Stimulated activated CD4-positive, alpha-beta T cell treated with anti-CD3 and anti-CD28 coated beads, Interleukin-2, amount 100 ng/mL, for 24 hours (primary cell): ENCODE measurements at regions not wholly inside any gene's neighbourhood (a gene's known extent, or its start where the extent isn't known, plus 50 kb on each side); places are given as distances from the start of the nearest gene placed in this dataset.
A peak's percentile ranks its signal among the peaks of the same experiment; 100 is the strongest.

ENCODE experiments used
- DNase-seq, 2 donors: peaks; one replicate each; pipeline ENCODE4 v3.0.0-alpha.2; 2020

- DNase-seq: no peak
Observed at GRCh38 chr3:30341079-30341478, 265.3 kb upstream of the TGFBR2 start.

- DNase-seq: no peak
Observed at GRCh38 chr3:30341851-30342250, 264.6 kb upstream of the TGFBR2 start.

GRCh38 chr3:30342318-30343060 is 263.9 kb upstream of the TGFBR2 start:
- no peak for DNase-seq

- DNase-seq: no peak
Observed at GRCh38 chr3:30343067-30343831, 263.2 kb upstream of the TGFBR2 start.

GRCh38 chr3:30343861-30344260 is 262.5 kb upstream of the TGFBR2 start:
- no peak for DNase-seq

GRCh38 chr3:30344288-30344687 is 262.1 kb upstream of the TGFBR2 start:
- DNase-seq: no peak

- no peak for DNase-seq
Observed at GRCh38 chr3:30346933-30347320, 259.5 kb upstream of the TGFBR2 start.

- DNase-seq: peak; percentile 31 to 51
Observed at GRCh38 chr3:30347679-30348216, 258.7 kb upstream of the TGFBR2 start.

GRCh38 chr3:30349507-30349906 is 256.9 kb upstream of the TGFBR2 start:
- no peak for DNase-seq

- no peak for DNase-seq
Observed at GRCh38 chr3:30350011-30350410, 256.4 kb upstream of the TGFBR2 start.

- DNase-seq: no peak
Observed at GRCh38 chr3:30350901-30351300, 255.5 kb upstream of the TGFBR2 start.

GRCh38 chr3:30352410-30353318 is 253.7 kb upstream of the TGFBR2 start:
- DNase-seq: no peak

GRCh38 chr3:30353711-30354467 is 252.5 kb upstream of the TGFBR2 start:
- DNase-seq: peak; percentile 25 to 38

GRCh38 chr3:30354513-30354912 is 251.9 kb upstream of the TGFBR2 start:
- DNase-seq: no peak

- no peak for DNase-seq
Observed at GRCh38 chr3:30354972-30355371, 251.4 kb upstream of the TGFBR2 start.

GRCh38 chr3:30355622-30356021 is 250.8 kb upstream of the TGFBR2 start:
- no peak for DNase-seq

GRCh38 chr3:30356866-30357753 is 249.3 kb upstream of the TGFBR2 start:
- no peak for DNase-seq

GRCh38 chr3:30357897-30358296 is 248.5 kb upstream of the TGFBR2 start:
- no peak for DNase-seq

- no peak for DNase-seq
Observed at GRCh38 chr3:30358871-30359270, 247.5 kb upstream of the TGFBR2 start.

- no peak for DNase-seq
Observed at GRCh38 chr3:30368978-30369377, 237.4 kb upstream of the TGFBR2 start.

- DNase-seq: no peak
Observed at GRCh38 chr3:30370681-30371271, 235.6 kb upstream of the TGFBR2 start.
